GM19455 (cell line): ENCODE measurements at regions not wholly inside any gene's neighbourhood (a gene's known extent, or its start where the extent isn't known, plus 50 kb on each side); places are given as distances from the start of the nearest gene placed in this dataset.
"Not testable (repeated sequence)": the region's sequence is repeated elsewhere in the genome, so short reads cannot be mapped to it uniquely, and the experiment has no call there.

ENCODE experiments used
- ATAC-seq: cut with Tn5 transposase; IDR thresholded peaks from one replicate; pipeline ENCODE4 v1.9.1; 2021; ENCODE audit not compliant: unreplicated experiment

GRCh38 chr7:150045596-150045995, 171.8 kb downstream of the ATP6V0E2 start:
- ATAC-seq, result not testable (repeated sequence)

GRCh38 chr7:150046290-150047194, 172.8 kb downstream of the ATP6V0E2 start:
- ATAC-seq, result not testable (repeated sequence)

GRCh38 chr7:150047329-150047728, 173.6 kb downstream of the ATP6V0E2 start:
- ATAC-seq, result not testable (repeated sequence)

GRCh38 chr7:150047772-150048171, 174.0 kb downstream of the ATP6V0E2 start:
- not testable (repeated sequence) for ATAC-seq

GRCh38 chr7:150048244-150049011, 174.7 kb downstream of the ATP6V0E2 start:
- ATAC-seq, result not testable (repeated sequence)

- not testable (repeated sequence) for ATAC-seq
These were observed 175.4 kb downstream of the ATP6V0E2 start for GRCh38 chr7:150049012-150049655.

- ATAC-seq, result not testable (repeated sequence)
These were observed 179.6 kb downstream of the ATP6V0E2 start for GRCh38 chr7:150053396-150053795.

GRCh38 chr7:150054242-150054641, 180.5 kb downstream of the ATP6V0E2 start:
- ATAC-seq, result not testable (repeated sequence)

GRCh38 chr7:150060259-150061221, 186.8 kb downstream of the ATP6V0E2 start:
- ATAC-seq, result peak; percentile 93

- not testable (repeated sequence) for ATAC-seq
These were observed 189.4 kb downstream of the ATP6V0E2 start for GRCh38 chr7:150063195-150063594.

- not testable (repeated sequence) for ATAC-seq
These were observed 196.0 kb downstream of the ATP6V0E2 start for GRCh38 chr7:150069555-150070313.

GRCh38 chr7:150077543-150077942, 203.8 kb downstream of the ATP6V0E2 start:
- ATAC-seq, result not testable (repeated sequence)

GRCh38 chr7:150081865-150082264, 208.1 kb downstream of the ATP6V0E2 start:
- not testable (repeated sequence) for ATAC-seq

- not testable (repeated sequence) for ATAC-seq
These were observed 211.0 kb downstream of the ATP6V0E2 start for GRCh38 chr7:150084724-150085123.

GRCh38 chr7:150087478-150087877, 213.7 kb downstream of the ATP6V0E2 start:
- ATAC-seq, result not testable (repeated sequence)

GRCh38 chr7:150089139-150089538, 215.4 kb downstream of the ATP6V0E2 start:
- not testable (repeated sequence) for ATAC-seq

- ATAC-seq, result not testable (repeated sequence)
These were observed 217.0 kb downstream of the ATP6V0E2 start for GRCh38 chr7:150090776-150091175.

- not testable (repeated sequence) for ATAC-seq
These were observed 220.1 kb downstream of the ATP6V0E2 start for GRCh38 chr7:150093897-150094296.
